Heart left ventricle (tissue), 13 donors: ENCODE measurements at regions not wholly inside any gene's neighbourhood (a gene's known extent, or its start where the extent isn't known, plus 50 kb on each side); places are given as distances from the start of the nearest gene placed in this dataset.

Experiments used
- CTCF ChIP-seq, 12 donors: fragments of 200-600 bp; sonication (generic) in 4 of 12; IDR thresholded peaks; one replicate each; pipeline versions ENCODE4 v1.5.0 to v1.8.0; 2018 to 2022; ENCODE audit warnings: antibody characterized with exemption in 12 of 12, mild to moderate bottlenecking in 5 of 12
- POLR2A ChIP-seq, 2 donors: fragments of 450-650 bp; IDR thresholded peaks; one replicate each; pipeline ENCODE4 v1.6.1; 2017; ENCODE audit warnings: antibody characterized with exemption in 2 of 2, mild to moderate bottlenecking in 2 of 2, moderate library complexity in 2 of 2
- donor health status: ischemic (EF 13 %, LVEDD 7.1; RV severe dilation, severe dysfunction).
- donor health status: DM: no; HTN: yes; CAD: no.
- donor health status: DM: no; HTN: no; CAD: no.
- donor health status: ischemic (EF 25% LVEDD 6.9; RV normal size, moderate dysfunction).
- donor health status: ischemic (EF 25% LVEDD 5.7; RV mildly dilated, moderate dysfunction).
- donor health status: ischemic (EF 35%, LVEDD 5.7; RV mildly dilated, moderate dysfunction).
- donor health status: nonischemic (EF 11% LVEDD 7.7; RV severe dilation, severe dysfunction).
- donor health status: DM: yes; HTN: yes; CAD: no.
- donor health status: PGD.
- donor health status: ischemic (EF 29% LVEDD 5.4; RV normal size, mild dysfunction).
- donor health status: nonischemic (EF 23%, LVEDD 6.1; RV moderate dilation, normal function).

- TF ChIP-seq CTCF (IDR thresholded peaks at IDR 0.05): no peak
- TF ChIP-seq POLR2A (IDR thresholded peaks at IDR 0.05): no peak
These were observed 140.7 kb upstream of the PWP1 start for GRCh38 chr12:107544937-107545336.
